Femur (tissue), 1 donor: ENCODE measurements at regions not wholly inside any gene's neighbourhood (a gene's known extent, or its start where the extent isn't known, plus 50 kb on each side); places are given as distances from the start of the nearest gene placed in this dataset.
A peak's percentile ranks its signal among the peaks of the same experiment; 100 is the strongest.
"Not testable (repeated sequence)": the region's sequence is repeated elsewhere in the genome, so short reads cannot be mapped to it uniquely, and the experiment has no call there.

Experiments used
- DNase-seq: peaks from one replicate; pipeline ENCODE4 v3.0.0-alpha.2; 2017

- peak; percentile 48 for DNase-seq
Observed at GRCh38 chr7:67854221-67855178, 857.9 kb downstream of the TYW1 start.

- no peak for DNase-seq
Observed at GRCh38 chr7:67855322-67855721, 858.7 kb downstream of the TYW1 start.

- DNase-seq: no peak
Observed at GRCh38 chr7:67856046-67856445, 859.4 kb downstream of the TYW1 start.

GRCh38 chr7:67857698-67858097 is 861.1 kb downstream of the TYW1 start:
- no peak for DNase-seq

- no peak for DNase-seq
Observed at GRCh38 chr7:67858931-67859330, 862.3 kb downstream of the TYW1 start.

GRCh38 chr7:67863911-67864310 is 867.3 kb downstream of the TYW1 start:
- DNase-seq: no peak

GRCh38 chr7:67866054-67866453 is 869.4 kb downstream of the TYW1 start:
- no peak for DNase-seq

GRCh38 chr7:67866812-67867211 is 870.2 kb downstream of the TYW1 start:
- DNase-seq: no peak

GRCh38 chr7:67870396-67870795 is 873.8 kb downstream of the TYW1 start:
- no peak for DNase-seq

GRCh38 chr7:67875558-67875957 is 878.9 kb downstream of the TYW1 start:
- DNase-seq: no peak

GRCh38 chr7:67878808-67879207 is 882.2 kb downstream of the TYW1 start:
- no peak for DNase-seq

- no peak for DNase-seq
Observed at GRCh38 chr7:67882843-67883242, 886.2 kb downstream of the TYW1 start.

- no peak for DNase-seq
Observed at GRCh38 chr7:67890316-67890715, 893.7 kb downstream of the TYW1 start.

- DNase-seq: no peak
Observed at GRCh38 chr7:67894746-67895145, 898.1 kb downstream of the TYW1 start.

- no peak for DNase-seq
Observed at GRCh38 chr7:67896721-67897120, 900.1 kb downstream of the TYW1 start.

GRCh38 chr7:67900456-67900855 is 903.8 kb downstream of the TYW1 start:
- no peak for DNase-seq

GRCh38 chr7:67901808-67902480 is 905.3 kb downstream of the TYW1 start:
- no peak for DNase-seq

- DNase-seq: no peak
Observed at GRCh38 chr7:67907792-67908191, 911.2 kb downstream of the TYW1 start.

GRCh38 chr7:67912437-67912836 is 915.8 kb downstream of the TYW1 start:
- DNase-seq: no peak

GRCh38 chr7:67913604-67914003 is 917.0 kb downstream of the TYW1 start:
- DNase-seq: no peak

GRCh38 chr7:67916111-67916510 is 919.5 kb downstream of the TYW1 start:
- not testable (repeated sequence) for DNase-seq

- no peak for DNase-seq
Observed at GRCh38 chr7:67916571-67917436, 920.2 kb downstream of the TYW1 start.

GRCh38 chr7:67917437-67917755 is 920.8 kb downstream of the TYW1 start:
- DNase-seq: no peak
